Kidney epithelial cell (primary cell): ENCODE measurements at regions not wholly inside any gene's neighbourhood (a gene's known extent, or its start where the extent isn't known, plus 50 kb on each side); places are given as distances from the start of the nearest gene placed in this dataset.

Experiments
- DNase-seq: peaks from one replicate; pipeline ENCODE4 v3.0.0-alpha.2; 2010; ENCODE audit warnings: low read depth
- H3K27me3 ChIP-seq: 2 replicates; pipeline ENCODE4 v1.6.0; 2011; ENCODE audit warnings: low read length; ENCODE audit not compliant: control insufficient read depth, insufficient read depth
- H3K36me3 ChIP-seq: 2 replicates; pipeline ENCODE4 v1.5.1; 2011; ENCODE audit warnings: low read length; ENCODE audit not compliant: control insufficient read depth, insufficient read depth
- H3K4me3 ChIP-seq: 2 replicates; pipeline ENCODE4 v1.5.1; 2011; ENCODE audit warnings: low read depth, mild to moderate bottlenecking, control low read depth, low read length
- TF ChIP-seq, protein P1 (sequence below): IDR thresholded peaks from 2 replicates; pipeline ENCODE4 v1.5.1; 2011; ENCODE audit warnings: mild to moderate bottlenecking, moderate library complexity, low read length, control low read depth, inconsistent platforms; ENCODE audit not compliant: insufficient read depth, poor library complexity, severe bottlenecking

DNA sequence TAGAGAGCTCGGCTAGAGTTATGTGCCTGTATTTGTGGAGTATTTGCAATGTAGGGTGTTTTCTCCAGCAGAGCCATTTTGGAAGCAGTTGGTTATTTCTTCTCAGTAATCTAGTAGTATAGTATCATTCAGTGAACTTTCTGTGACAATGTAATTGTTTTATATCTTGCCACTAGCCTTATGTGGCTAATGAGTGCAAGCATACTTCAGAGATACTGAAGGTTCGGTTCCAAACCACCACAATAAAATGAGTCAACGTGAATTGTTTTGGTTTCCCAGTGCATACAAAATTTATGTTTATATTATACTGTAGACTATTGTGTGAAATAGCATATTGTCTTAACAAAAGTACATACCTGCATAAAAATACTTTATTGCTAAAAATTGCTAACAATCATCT is 286.9 kb upstream of the TBL1XR1 start:
- no peak overlapping the region for H3K4me3 ChIP-seq
- DNase-seq = no peak
- H3K36me3 ChIP-seq = no peaks in the 10 kb centered on the region
- no peaks in the 10 kb centered on the region for H3K27me3 ChIP-seq
- TF ChIP-seq, protein P1, sequence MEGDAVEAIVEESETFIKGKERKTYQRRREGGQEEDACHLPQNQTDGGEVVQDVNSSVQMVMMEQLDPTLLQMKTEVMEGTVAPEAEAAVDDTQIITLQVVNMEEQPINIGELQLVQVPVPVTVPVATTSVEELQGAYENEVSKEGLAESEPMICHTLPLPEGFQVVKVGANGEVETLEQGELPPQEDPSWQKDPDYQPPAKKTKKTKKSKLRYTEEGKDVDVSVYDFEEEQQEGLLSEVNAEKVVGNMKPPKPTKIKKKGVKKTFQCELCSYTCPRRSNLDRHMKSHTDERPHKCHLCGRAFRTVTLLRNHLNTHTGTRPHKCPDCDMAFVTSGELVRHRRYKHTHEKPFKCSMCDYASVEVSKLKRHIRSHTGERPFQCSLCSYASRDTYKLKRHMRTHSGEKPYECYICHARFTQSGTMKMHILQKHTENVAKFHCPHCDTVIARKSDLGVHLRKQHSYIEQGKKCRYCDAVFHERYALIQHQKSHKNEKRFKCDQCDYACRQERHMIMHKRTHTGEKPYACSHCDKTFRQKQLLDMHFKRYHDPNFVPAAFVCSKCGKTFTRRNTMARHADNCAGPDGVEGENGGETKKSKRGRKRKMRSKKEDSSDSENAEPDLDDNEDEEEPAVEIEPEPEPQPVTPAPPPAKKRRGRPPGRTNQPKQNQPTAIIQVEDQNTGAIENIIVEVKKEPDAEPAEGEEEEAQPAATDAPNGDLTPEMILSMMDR = no peak

GRCh38 chr3:177484926-177485325 is 287.6 kb upstream of the TBL1XR1 start:
- no peak for DNase-seq
- H3K36me3 ChIP-seq = no peaks in the 10 kb centered on the region
- H3K4me3 ChIP-seq = no peak overlapping the region
- H3K27me3 ChIP-seq = no peaks in the 10 kb centered on the region
- TF ChIP-seq, protein P1 = no peak

- DNase-seq = no peak
- no peaks in the 10 kb centered on the region for H3K36me3 ChIP-seq
- no peaks in the 10 kb centered on the region for H3K27me3 ChIP-seq
- TF ChIP-seq, protein P1 = no peak
- no peak overlapping the region for H3K4me3 ChIP-seq
Observed at GRCh38 chr3:177487635-177488186, 290.4 kb upstream of the TBL1XR1 start.

DNA sequence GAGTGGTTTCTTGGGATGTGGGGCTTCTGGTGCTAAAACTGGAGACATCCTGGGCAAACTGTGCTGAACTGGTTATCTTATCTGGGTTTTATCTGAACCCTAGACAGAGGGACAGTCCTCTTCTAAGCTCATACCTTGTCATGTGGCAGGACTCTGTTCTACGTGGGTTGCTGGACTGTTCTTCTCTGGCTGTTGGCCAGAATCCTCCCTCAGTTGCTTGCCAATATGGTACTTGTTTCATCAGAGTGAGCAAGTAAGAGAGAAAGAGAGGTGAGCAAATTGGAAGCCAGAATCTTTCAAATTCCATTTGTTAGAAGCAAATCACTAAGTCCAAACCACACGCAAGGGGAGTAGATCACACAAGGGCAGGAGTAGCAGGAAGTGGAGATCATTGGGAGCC is 291.5 kb upstream of the TBL1XR1 start:
- DNase-seq = no peak
- TF ChIP-seq, protein P1 = no peak
- Histone ChIP-seq H3K36me3 (no peaks in the 10 kb centered on the region), H3K27me3 (no peaks in the 10 kb centered on the region), H3K4me3 (no peak overlapping the region)

DNA sequence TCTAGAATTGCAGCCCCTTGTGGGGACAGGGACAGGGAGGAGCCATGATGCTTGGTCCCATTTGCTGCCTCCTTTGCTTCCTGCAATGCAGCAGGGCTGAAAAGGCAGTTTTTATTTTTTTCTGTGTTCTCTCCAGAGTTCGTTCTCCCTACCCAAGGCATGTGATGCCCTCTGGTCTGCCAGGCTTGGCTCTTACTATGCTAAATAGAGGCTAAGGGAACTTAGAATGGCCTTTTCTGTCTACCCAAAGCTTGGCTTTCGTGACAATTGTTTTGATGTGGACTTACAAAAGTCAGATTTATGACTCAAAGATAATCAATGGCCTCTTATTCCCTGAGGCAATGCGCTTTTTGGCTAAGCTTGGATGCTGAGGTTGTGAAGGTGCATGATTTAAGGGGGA is 293.3 kb upstream of the TBL1XR1 start:
- TF ChIP-seq, protein P1 = no peak
- Histone ChIP-seq H3K27me3 (no peaks in the 10 kb centered on the region), H3K36me3 (no peaks in the 10 kb centered on the region), H3K4me3 (no peak overlapping the region)
- DNase-seq = no peak

DNA sequence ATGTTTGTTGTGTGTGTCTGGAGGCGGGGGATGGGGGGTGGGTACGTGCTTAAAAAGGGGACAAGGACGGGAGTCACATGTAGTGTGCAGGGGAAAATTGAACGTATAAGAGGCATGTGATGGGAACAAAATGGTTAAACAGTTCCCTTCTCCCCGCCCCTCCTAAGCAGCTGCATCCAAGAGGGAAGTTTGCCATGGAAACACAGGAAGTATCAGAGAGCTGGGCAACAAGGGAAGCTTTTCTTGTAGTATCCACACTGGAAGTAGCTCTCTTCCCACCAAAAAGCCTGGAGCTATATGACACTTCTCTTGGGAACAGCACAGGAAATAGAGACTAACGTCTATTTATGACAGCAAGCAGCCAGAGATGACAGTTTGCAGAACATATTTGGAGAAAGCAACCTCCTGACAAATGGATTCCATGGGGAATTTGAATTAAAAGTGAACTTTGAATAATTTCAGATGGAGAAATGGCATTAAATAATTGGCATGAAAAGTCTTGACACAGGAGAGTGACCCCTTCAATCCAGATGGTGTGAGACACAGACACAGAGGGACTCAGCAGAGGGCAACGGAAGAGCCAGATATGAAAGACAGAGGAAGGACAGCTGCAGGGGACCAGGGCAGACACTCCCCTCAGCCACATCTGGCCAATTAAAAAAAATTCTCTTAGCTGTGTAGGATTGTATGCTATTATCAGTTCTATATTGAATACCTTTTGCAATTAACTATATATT is 294.2 kb upstream of the TBL1XR1 start:
- Histone ChIP-seq H3K4me3 (no peak overlapping the region), H3K27me3 (no peaks in the 10 kb centered on the region), H3K36me3 (no peaks in the 10 kb centered on the region)
- TF ChIP-seq, protein P1 = no peak
- no peak for DNase-seq
